Amniotic epithelial cell (primary cell): ENCODE measurements at regions not wholly inside any gene's neighbourhood (a gene's known extent, or its start where the extent isn't known, plus 50 kb on each side); places are given as distances from the start of the nearest gene placed in this dataset.
A peak's percentile ranks its signal among the peaks of the same experiment; 100 is the strongest.
"Not testable (repeated sequence)": the region's sequence is repeated elsewhere in the genome, so short reads cannot be mapped to it uniquely, and the experiment has no call there.

Experiments used
- DNase-seq: peaks from one replicate; pipeline ENCODE4 v3.0.0-alpha.2; 2010; ENCODE audit warnings: low read depth

- no peak for DNase-seq
These were observed 122.7 kb upstream of the C1GALT1C1 start for GRCh38 chrX:120752431-120753082.

GRCh38 chrX:120751683-120752082, 121.8 kb upstream of the C1GALT1C1 start:
- DNase-seq: no peak

GRCh38 chrX:120750381-120750780, 120.5 kb upstream of the C1GALT1C1 start:
- DNase-seq: no peak

GRCh38 chrX:120749141-120749846, 119.4 kb upstream of the C1GALT1C1 start:
- no peak for DNase-seq

- DNase-seq: no peak
These were observed 116.3 kb upstream of the C1GALT1C1 start for GRCh38 chrX:120746153-120746552.

GRCh38 chrX:120742946-120743665, 113.3 kb upstream of the C1GALT1C1 start:
- DNase-seq: no peak

GRCh38 chrX:120741452-120741851, 111.6 kb upstream of the C1GALT1C1 start:
- no peak for DNase-seq

- DNase-seq: no peak
These were observed 110.2 kb upstream of the C1GALT1C1 start for GRCh38 chrX:120740072-120740471.

GRCh38 chrX:120739300-120739699, 109.4 kb upstream of the C1GALT1C1 start:
- no peak for DNase-seq

GRCh38 chrX:120736989-120737388, 107.1 kb upstream of the C1GALT1C1 start:
- DNase-seq: peak; percentile 61

- no peak for DNase-seq
These were observed 106.1 kb upstream of the C1GALT1C1 start for GRCh38 chrX:120735966-120736365.

- no peak for DNase-seq
These were observed 103.0 kb upstream of the C1GALT1C1 start for GRCh38 chrX:120732879-120733278.

GRCh38 chrX:120732461-120732860, 102.6 kb upstream of the C1GALT1C1 start:
- DNase-seq: no peak

- DNase-seq: no peak
These were observed 101.5 kb upstream of the C1GALT1C1 start for GRCh38 chrX:120731386-120731785.

- DNase-seq: not testable (repeated sequence)
These were observed 99.8 kb upstream of the C1GALT1C1 start for GRCh38 chrX:120729506-120730255.

- peak; percentile 20 for DNase-seq
These were observed 98.1 kb upstream of the C1GALT1C1 start for GRCh38 chrX:120727911-120728310.

- no peak for DNase-seq
These were observed 97.6 kb upstream of the C1GALT1C1 start for GRCh38 chrX:120727452-120727851.

GRCh38 chrX:120726294-120726693, 96.4 kb upstream of the C1GALT1C1 start:
- peak; percentile 52 for DNase-seq

GRCh38 chrX:120725874-120726273, 96.0 kb upstream of the C1GALT1C1 start:
- peak; percentile 57 for DNase-seq

- no peak for DNase-seq
These were observed 89.8 kb upstream of the C1GALT1C1 start for GRCh38 chrX:120719622-120720021.

GRCh38 chrX:120718969-120719368, 89.1 kb upstream of the C1GALT1C1 start:
- DNase-seq: no peak

- not testable (repeated sequence) for DNase-seq
These were observed 72.5 kb upstream of the C1GALT1C1 start for GRCh38 chrX:120702337-120702736.
